ENCODE measurements at regions not wholly inside any gene's neighbourhood (a gene's known extent, or its start where the extent isn't known, plus 50 kb on each side); places are given as distances from the start of the nearest gene placed in this dataset.

GRCh38 chr11:110921742-110922521 lies 209.7 kb upstream of the ARHGAP20 start:
- Histone ChIP-seq H3K9me2 (ENCODE audit: insufficient read depth) (no peaks in the 10 kb centered on the region), H3K36me3 (ENCODE audit: control insufficient read depth in 1 of 2, insufficient read depth in 2 of 2, low read length in 2 of 2) (no peaks in the 10 kb centered on the region), H3K4me3 (replicated peaks in 1 of 2; ENCODE audit: low read depth in 1 of 2, low read length in 2 of 2) (no peak overlapping the region), H3K79me2 (ENCODE audit: insufficient read depth, low read length) (no peaks in the 10 kb centered on the region), H3K4me1 (ENCODE audit: control insufficient read depth in 1 of 2, insufficient read depth in 2 of 2, low read length in 2 of 2) (no peaks in the 10 kb centered on the region), H3K27me3 (ENCODE audit: insufficient read depth, low read length) (0 out of 2 replicates have a peak, but pooled peaks cover 4% of the 10 kb centered on the region), H2AFZ (ENCODE audit: low read depth, low read length, poor library complexity, severe bottlenecking) (no peak overlapping the region), H3K27ac (ENCODE audit: low read depth, low read length) (no peak overlapping the region), H3K9me3 (ENCODE audit: control insufficient read depth in 1 of 2, insufficient read depth in 1 of 2, low read depth in 1 of 2, low read length in 2 of 2) (no peaks in the 10 kb centered on the region), H3K4me2 (ENCODE audit: low read length) (no peak overlapping the region), H3K9ac (ENCODE audit: low read length) (no peak overlapping the region), H4K20me1 (ENCODE audit: insufficient read depth) (no peaks in the 10 kb centered on the region)
- intact Hi-C loops (cut with micrococcal nuclease) = no loop called here
- CTCF ChIA-PET = no interaction called here
- DNase-seq (ENCODE audit: low read depth, low spot score) (no peak), ATAC-seq (no peak)
- POLR2A ChIA-PET = no interaction called here
- TF ChIP-seq, protein P1, sequence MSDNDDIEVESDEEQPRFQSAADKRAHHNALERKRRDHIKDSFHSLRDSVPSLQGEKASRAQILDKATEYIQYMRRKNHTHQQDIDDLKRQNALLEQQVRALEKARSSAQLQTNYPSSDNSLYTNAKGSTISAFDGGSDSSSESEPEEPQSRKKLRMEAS (IDR thresholded peaks at IDR 0.05) = no peak
- no peak for TF ChIP-seq EZH2phosphoT487 (IDR thresholded peaks at IDR 0.05; ENCODE audit: borderline replicate concordance)
- no peak for TF ChIP-seq JUND (IDR thresholded peaks at IDR 0.05)
- no peak for TF ChIP-seq SIN3A (IDR thresholded peaks at IDR 0.05; ENCODE audit: low read depth)
- no peak for TF ChIP-seq EZH2 (IDR thresholded peaks at IDR 0.05)
- TF ChIP-seq RAD21 (IDR thresholded peaks at IDR 0.05; ENCODE audit: low read depth) = no peak
- TF ChIP-seq CBX3 (IDR thresholded peaks at IDR 0.05; ENCODE audit: low read depth) = no peak
- TF ChIP-seq SRF (IDR thresholded peaks at IDR 0.05; ENCODE audit: low read depth) = no peak
- TF ChIP-seq, protein P2, sequence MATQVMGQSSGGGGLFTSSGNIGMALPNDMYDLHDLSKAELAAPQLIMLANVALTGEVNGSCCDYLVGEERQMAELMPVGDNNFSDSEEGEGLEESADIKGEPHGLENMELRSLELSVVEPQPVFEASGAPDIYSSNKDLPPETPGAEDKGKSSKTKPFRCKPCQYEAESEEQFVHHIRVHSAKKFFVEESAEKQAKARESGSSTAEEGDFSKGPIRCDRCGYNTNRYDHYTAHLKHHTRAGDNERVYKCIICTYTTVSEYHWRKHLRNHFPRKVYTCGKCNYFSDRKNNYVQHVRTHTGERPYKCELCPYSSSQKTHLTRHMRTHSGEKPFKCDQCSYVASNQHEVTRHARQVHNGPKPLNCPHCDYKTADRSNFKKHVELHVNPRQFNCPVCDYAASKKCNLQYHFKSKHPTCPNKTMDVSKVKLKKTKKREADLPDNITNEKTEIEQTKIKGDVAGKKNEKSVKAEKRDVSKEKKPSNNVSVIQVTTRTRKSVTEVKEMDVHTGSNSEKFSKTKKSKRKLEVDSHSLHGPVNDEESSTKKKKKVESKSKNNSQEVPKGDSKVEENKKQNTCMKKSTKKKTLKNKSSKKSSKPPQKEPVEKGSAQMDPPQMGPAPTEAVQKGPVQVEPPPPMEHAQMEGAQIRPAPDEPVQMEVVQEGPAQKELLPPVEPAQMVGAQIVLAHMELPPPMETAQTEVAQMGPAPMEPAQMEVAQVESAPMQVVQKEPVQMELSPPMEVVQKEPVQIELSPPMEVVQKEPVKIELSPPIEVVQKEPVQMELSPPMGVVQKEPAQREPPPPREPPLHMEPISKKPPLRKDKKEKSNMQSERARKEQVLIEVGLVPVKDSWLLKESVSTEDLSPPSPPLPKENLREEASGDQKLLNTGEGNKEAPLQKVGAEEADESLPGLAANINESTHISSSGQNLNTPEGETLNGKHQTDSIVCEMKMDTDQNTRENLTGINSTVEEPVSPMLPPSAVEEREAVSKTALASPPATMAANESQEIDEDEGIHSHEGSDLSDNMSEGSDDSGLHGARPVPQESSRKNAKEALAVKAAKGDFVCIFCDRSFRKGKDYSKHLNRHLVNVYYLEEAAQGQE (IDR thresholded peaks at IDR 0.05; ENCODE audit: low read depth) = no peak
- no peak for TF ChIP-seq ATF3 (IDR thresholded peaks at IDR 0.05)
- RAD21 ChIA-PET (ENCODE audit: low non-redundant PET in 1 of 2, low total read pairs in 2 of 2, uncharacterized antibody in 2 of 2, unreplicated experiment in 2 of 2) = no interaction called here
- no TSS peak for BruUV-seq (replicated peaks)
